H9 (cell line): ENCODE measurements at regions not wholly inside any gene's neighbourhood (a gene's known extent, or its start where the extent isn't known, plus 50 kb on each side); places are given as distances from the start of the nearest gene placed in this dataset.

Source experiments
- DNase-seq: peaks from one replicate; pipeline ENCODE4 v3.0.0-alpha.2; 2017
- H2AFZ ChIP-seq: one replicate; pipeline ENCODE4 v1.6.1; 2013; ENCODE audit warnings: mild to moderate bottlenecking, low read length, control low read depth, moderate library complexity
- H2AK5ac ChIP-seq: 2 replicates; pipeline ENCODE4 v1.6.1; 2013; ENCODE audit warnings: low read length, control low read depth, mixed read lengths; ENCODE audit not compliant: insufficient read length
- H2BK120ac ChIP-seq: one replicate; pipeline ENCODE4 v1.6.1; 2013; ENCODE audit warnings: low read depth, mild to moderate bottlenecking, low read length, control low read depth, inconsistent platforms; ENCODE audit not compliant: poor library complexity, severe bottlenecking
- H2BK12ac ChIP-seq: 2 replicates; pipeline ENCODE4 v1.6.1; 2013; ENCODE audit warnings: low read length, control low read depth, mixed read lengths, low read depth; ENCODE audit not compliant: insufficient read length
- H2BK15ac ChIP-seq: 2 replicates; pipeline ENCODE4 v1.6.1; 2013; ENCODE audit warnings: low read depth, low read length, control low read depth
- H2BK20ac ChIP-seq: one replicate; pipeline ENCODE4 v1.6.1; 2013; ENCODE audit warnings: low read depth, mild to moderate bottlenecking, low read length, control low read depth, inconsistent platforms; ENCODE audit not compliant: poor library complexity, severe bottlenecking
- H2BK5ac ChIP-seq: 2 replicates; pipeline ENCODE4 v1.6.1; 2013; ENCODE audit warnings: low read length, control low read depth, mixed read lengths; ENCODE audit not compliant: insufficient read length
- H3K14ac ChIP-seq: 2 replicates; pipeline ENCODE4 v1.6.1; 2013; ENCODE audit warnings: low read length, control low read depth; ENCODE audit not compliant: insufficient read depth
- H3K18ac ChIP-seq: 2 replicates; pipeline ENCODE4 v1.6.1; 2013; ENCODE audit warnings: low read depth, mild to moderate bottlenecking, mixed read lengths, low read length, control low read depth; ENCODE audit not compliant: insufficient read length
- H3K23ac ChIP-seq: 2 replicates; pipeline ENCODE4 v1.6.1; 2013; ENCODE audit warnings: low read length, control low read depth, mixed read lengths, low read depth; ENCODE audit not compliant: insufficient read length
- H3K23me2 ChIP-seq: 2 replicates; pipeline ENCODE4 v1.6.1; 2013; ENCODE audit warnings: low read depth, mild to moderate bottlenecking, mixed read lengths, low read length, control low read depth; ENCODE audit not compliant: insufficient read length, poor library complexity, severe bottlenecking
- H3K27ac ChIP-seq: 2 replicates; pipeline ENCODE4 v1.5.1; 2013; ENCODE audit warnings: low read length, control low read depth, mixed read lengths, low read depth; ENCODE audit not compliant: insufficient read length
- H3K27me3 ChIP-seq: 2 replicates; pipeline ENCODE4 v1.6.1; 2013; ENCODE audit warnings: low read length, control low read depth, inconsistent platforms; ENCODE audit not compliant: insufficient read depth
- H3K4ac ChIP-seq: 2 replicates; pipeline ENCODE4 v1.6.1; 2013; ENCODE audit warnings: low read depth, mild to moderate bottlenecking, control low read depth, inconsistent platforms, low read length, moderate library complexity
- H3K4me1 ChIP-seq: 2 replicates; pipeline ENCODE4 v1.6.1; 2013; ENCODE audit warnings: low read length, control low read depth, inconsistent platforms; ENCODE audit not compliant: insufficient read depth
- H3K4me2 ChIP-seq: 2 replicates; pipeline ENCODE4 v1.6.1; 2013; ENCODE audit warnings: low read length, control low read depth, mixed read lengths; ENCODE audit not compliant: insufficient read length, insufficient read depth
- H3K56ac ChIP-seq: 2 replicates; pipeline ENCODE4 v1.6.1; 2013; ENCODE audit warnings: low read depth, mild to moderate bottlenecking, mixed read lengths, low read length, control low read depth; ENCODE audit not compliant: insufficient read length
- H3K79me1 ChIP-seq: 2 replicates; pipeline ENCODE4 v1.6.1; 2013; ENCODE audit warnings: low read depth, mild to moderate bottlenecking, moderate library complexity, low read length, control low read depth, inconsistent platforms; ENCODE audit not compliant: insufficient read depth, poor library complexity, severe bottlenecking
- H3K79me2 ChIP-seq: 2 replicates; pipeline ENCODE4 v1.6.1; 2013; ENCODE audit warnings: low read length, control low read depth, inconsistent platforms; ENCODE audit not compliant: insufficient read depth
- H3K9ac ChIP-seq: 2 replicates; pipeline ENCODE4 v1.6.1; 2013; ENCODE audit warnings: low read length, control low read depth, mixed read lengths; ENCODE audit not compliant: insufficient read length; ENCODE audit errors: extremely low read depth
- H3K9me3 ChIP-seq: one replicate; pipeline ENCODE4 v1.6.1; 2013; ENCODE audit warnings: low read depth, low read length, inconsistent platforms; ENCODE audit not compliant: control insufficient read depth
- H3T11ph ChIP-seq: one replicate; pipeline ENCODE4 v1.6.1; 2013; ENCODE audit warnings: mild to moderate bottlenecking, low read length, control low read depth, inconsistent platforms
- H4K20me1 ChIP-seq: one replicate; pipeline ENCODE4 v1.6.1; 2013; ENCODE audit not compliant: control insufficient read depth, insufficient read length, insufficient read depth
- H4K5ac ChIP-seq: 2 replicates; pipeline ENCODE4 v1.6.1; 2013; ENCODE audit warnings: low read depth, mild to moderate bottlenecking, mixed read lengths, low read length, control low read depth; ENCODE audit not compliant: insufficient read length
- H4K8ac ChIP-seq: replicated peaks from 2 replicates; pipeline ENCODE4 v1.6.1; 2013; ENCODE audit warnings: low read length, control low read depth, mixed read lengths, low read depth; ENCODE audit not compliant: insufficient read length
- H4K91ac ChIP-seq: 2 replicates; pipeline ENCODE4 v1.6.1; 2013; ENCODE audit warnings: low read depth, mild to moderate bottlenecking, moderate library complexity, mixed read lengths, low read length, control low read depth; ENCODE audit not compliant: insufficient read length
- H3K27ac Mint-ChIP-seq, 3 experiments: 2 replicates in 2 of 3; 3 replicates in 1 of 3; pipeline ENCODE4 v1.8.0; 2020 to 2021; ENCODE audit warnings: mixed read lengths in 3 of 3, mild to moderate bottlenecking in 1 of 3, moderate library complexity in 1 of 3
- H3K27me3 Mint-ChIP-seq: 2 replicates; pipeline ENCODE4 v1.8.0; 2021; ENCODE audit warnings: low read depth, mild to moderate bottlenecking, moderate library complexity, mixed read lengths
- H3K36me3 Mint-ChIP-seq, 3 experiments: 2 replicates in 2 of 3; 3 replicates in 1 of 3; pipeline ENCODE4 v1.8.0; 2020 to 2021; ENCODE audit warnings: low read depth in 3 of 3, mixed read lengths in 3 of 3; ENCODE audit not compliant: insufficient read depth in 1 of 3
- H3K4me1 Mint-ChIP-seq, 2 experiments: 2 replicates each; pipeline ENCODE4 v1.8.0; 2020; ENCODE audit warnings: mixed read lengths in 2 of 2
- H3K4me3 Mint-ChIP-seq, 2 experiments: 2 replicates in 1 of 2; 3 replicates in 1 of 2; pipeline ENCODE4 v1.8.0; 2020 to 2021; ENCODE audit warnings: mild to moderate bottlenecking in 2 of 2, mixed read lengths in 2 of 2, moderate library complexity in 1 of 2
- H3K9me3 Mint-ChIP-seq, 2 experiments: 2 replicates in 1 of 2; 3 replicates in 1 of 2; pipeline ENCODE4 v1.8.0; 2020; ENCODE audit warnings: mild to moderate bottlenecking in 2 of 2, mixed read lengths in 2 of 2, moderate library complexity in 1 of 2
- CTCF ChIP-seq: fragments of 200-600 bp; sonication (generic); conservative IDR thresholded peaks from 3 replicates; pipeline ENCODE4 v1.8.0; 2021; ENCODE audit warnings: antibody characterized with exemption, mild to moderate bottlenecking
- WGBS: extraction: QIAGEN DNeasy Blood & Tissue Kit; methylation state at CpG from one replicate; pipeline ENCODE4 v1.1.7; 2013; ENCODE audit warnings: missing lambda C conversion rate, low lambda C conversion rate, mixed read lengths; ENCODE audit not compliant: insufficient read length; ENCODE audit errors: extremely low coverage; 5-methylcytosine and 5-hydroxymethylcytosine counted together

- Histone ChIP-seq H4K91ac (no peak overlapping the region), H2BK15ac (no peak overlapping the region), H3K4ac (no peak overlapping the region), H3K18ac (no peak overlapping the region), H3K9me3 (no peaks in the 10 kb centered on the region), H3K56ac (no peak overlapping the region), H4K8ac (no peak overlapping the region), H3K23me2 (no peaks in the 10 kb centered on the region), H3K14ac (no peak overlapping the region), H3K27ac (no peak overlapping the region), H3K79me1 (no peaks in the 10 kb centered on the region), H4K5ac (no peak overlapping the region), H2AFZ (no peak overlapping the region), H2BK12ac (no peak overlapping the region), H3T11ph (no peak overlapping the region), H2AK5ac (no peak overlapping the region), H3K4me2 (no peak overlapping the region), H3K9ac (no peak overlapping the region), H2BK5ac (no peak overlapping the region), H3K79me2 (no peaks in the 10 kb centered on the region), H4K20me1 (no peaks in the 10 kb centered on the region), H3K4me1 (no peaks in the 10 kb centered on the region), H3K27me3 (no peaks in the 10 kb centered on the region), H2BK120ac (no peak overlapping the region), H3K23ac (no peak overlapping the region), H2BK20ac (no peak overlapping the region)
- no CpG with 5 or more reads among the region's 1 CpG for WGBS
- H3K9me3 Mint-ChIP-seq = peaks cover 0 to 2% of the 10 kb centered on the region in 2 experiments; a peak in 4 of 5 replicates
- no peaks in the 10 kb centered on the region for H3K36me3 Mint-ChIP-seq
- H3K27me3 Mint-ChIP-seq = peaks cover 3% of the 10 kb centered on the region; the same call in 1 of the 2 replicates
- H3K4me3 Mint-ChIP-seq = no peak overlapping the region
- no peaks in the 10 kb centered on the region for H3K4me1 Mint-ChIP-seq
- no peak for TF ChIP-seq CTCF
- no peak for DNase-seq
- peak overlapping the region in 1 of 3 experiments; percentile 40; a peak in 1 of 7 replicates for H3K27ac Mint-ChIP-seq
Measured at GRCh38 chr15:87680208-87680607, 576.3 kb downstream of the NTRK3 start.
